ENCODE measurements at regions not wholly inside any gene's neighbourhood (a gene's known extent, or its start where the extent isn't known, plus 50 kb on each side); places are given as distances from the start of the nearest gene placed in this dataset.

DNA sequence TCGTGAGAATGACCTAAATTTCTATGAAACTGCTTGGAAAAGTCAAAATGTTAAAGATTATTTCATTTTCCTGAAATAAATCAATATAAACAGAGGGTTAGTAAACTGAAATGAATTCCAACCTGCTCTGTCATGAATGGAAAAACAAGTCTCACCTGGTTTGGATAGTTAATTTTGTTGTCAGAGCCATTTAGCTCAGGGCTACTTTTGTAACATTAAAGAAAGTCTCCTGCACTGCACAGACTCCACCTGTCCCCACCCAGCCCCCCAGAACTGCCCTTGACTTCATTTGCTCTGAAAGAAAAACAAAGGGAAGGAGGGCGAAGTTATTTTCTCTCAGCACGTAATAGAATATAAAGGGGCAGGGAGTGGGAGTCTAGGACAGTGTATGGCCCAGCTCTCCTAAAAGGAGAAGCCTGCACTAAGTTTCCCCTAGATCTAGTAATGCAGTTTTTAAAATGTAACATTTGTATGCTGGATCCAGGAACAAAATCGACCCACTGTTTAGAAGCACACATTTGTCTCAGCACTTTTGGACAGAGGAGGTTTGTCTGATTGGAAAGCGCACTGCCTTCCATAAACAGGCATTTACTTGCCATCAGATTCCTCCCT is 54.2 kb upstream of the ACSL3 start:
- no peak overlapping the region for H2BK15ac ChIP-seq (ENCODE audit: low read depth, low read length)
- H3K4ac ChIP-seq (ENCODE audit: low read depth, low read length), result no peak overlapping the region
- no peak overlapping the region for H3K27ac ChIP-seq (ENCODE audit: insufficient read depth, low read length)
- no peak overlapping the region for H2AFZ ChIP-seq (replicated peaks; ENCODE audit: low read length, poor library complexity)
- H4K91ac ChIP-seq (ENCODE audit: insufficient read depth, low read depth, low read length), result no peak overlapping the region
- POLR2A ChIA-PET (ENCODE audit: unreplicated experiment), result no interaction called here
- no peaks in the 10 kb centered on the region for H3K9me1 ChIP-seq (ENCODE audit: insufficient read depth, low read length)
- peaks cover 3% of the 10 kb centered on the region; the same call in 1 of the 2 replicates for H3K4me1 ChIP-seq (ENCODE audit: control insufficient read depth, insufficient read depth, low read length)
- BruUV-seq (replicated peaks), result no TSS peak
- H3K56ac ChIP-seq (ENCODE audit: extremely low read depth, insufficient read depth, low read length), result no peak overlapping the region
- ATAC-seq (ENCODE audit: low read depth), result no peak
- H3K27me3 ChIP-seq (ENCODE audit: control insufficient read depth, insufficient read depth, low read length), result no peaks in the 10 kb centered on the region; the same call in none of the 2 replicates
- in situ Hi-C loops (cut with MboI; ENCODE audit: low sequenced_read_pairs) (no loop called here), intact Hi-C loops (cut with micrococcal nuclease) (no loop called here), dilution Hi-C loops (cut with HindIII; ENCODE audit: low sequenced_read_pairs, unreplicated experiment) (no loop called here)
- no peak overlapping the region for H3K4me3 ChIP-seq (ENCODE audit: insufficient read depth, low read depth, low read length)
- no peak overlapping the region for H2AK5ac ChIP-seq (ENCODE audit: low read depth, low read length)
- TF ChIP-seq POLR2A (IDR thresholded peaks at IDR 0.05; ENCODE audit: low read depth, low read length), result no peak
- no peak for TF ChIP-seq ELK1 (IDR thresholded peaks at IDR 0.05; ENCODE audit: borderline replicate concordance, low read depth, low read length)
- TF ChIP-seq SMC3 (IDR thresholded peaks at IDR 0.05; ENCODE audit: low read depth, low read length), result no peak
- TF ChIP-seq FOS (IDR thresholded peaks at IDR 0.05; ENCODE audit: low read depth, low read length), result no peak
- CTCF ChIA-PET, result no interaction called here
- no peak overlapping the region for H4K5ac ChIP-seq (ENCODE audit: low read depth, low read length)
- H2AK9ac ChIP-seq (replicated peaks; ENCODE audit: low read depth, low read length, poor library complexity), result no peak overlapping the region
- no peak overlapping the region for H3K18ac ChIP-seq (ENCODE audit: low read depth, low read length)
- H3K4me2 ChIP-seq (ENCODE audit: low read depth, low read length), result no peak overlapping the region
- H3K36me3 ChIP-seq (ENCODE audit: control insufficient read depth, insufficient read depth, low read length), result no peaks in the 10 kb centered on the region
- H3K23ac ChIP-seq (ENCODE audit: low read depth, low read length), result no peak overlapping the region
- H4K8ac ChIP-seq (ENCODE audit: low read depth in 2 of 2, low read length in 2 of 2), result no peak overlapping the region
- H3K79me1 ChIP-seq (ENCODE audit: low read depth in 1 of 2, low read length in 2 of 2), result no peaks in the 10 kb centered on the region
- H4K20me1 ChIP-seq (ENCODE audit: insufficient read depth, low read length), result no peaks in the 10 kb centered on the region
- no peak overlapping the region for H2BK5ac ChIP-seq (ENCODE audit: low read depth, low read length, poor library complexity, severe bottlenecking)
- H3K9ac ChIP-seq (ENCODE audit: low read depth, low read length), result no peak overlapping the region
- H2BK20ac ChIP-seq (ENCODE audit: low read depth, low read length), result no peak overlapping the region
- DNase-seq, result no peak
- WGBS, 2 experiments (ENCODE audit: extremely low coverage in 2 of 2, insufficient read length in 1 of 2), result no CpG with 5 or more reads among the region's 5 CpGs
- no peak overlapping the region for H2BK120ac ChIP-seq (ENCODE audit: low read depth, low read length)
- H3K14ac ChIP-seq (replicated peaks; ENCODE audit: low read depth, low read length), result no peak overlapping the region
- H3K9me3 ChIP-seq (ENCODE audit: control insufficient read depth, insufficient read depth, low read length), result no peaks in the 10 kb centered on the region

All from IMR-90 (cell line).